ENCODE measurements at regions not wholly inside any gene's neighbourhood (a gene's known extent, or its start where the extent isn't known, plus 50 kb on each side); places are given as distances from the start of the nearest gene placed in this dataset.

- TF ChIP-seq, protein P1, sequence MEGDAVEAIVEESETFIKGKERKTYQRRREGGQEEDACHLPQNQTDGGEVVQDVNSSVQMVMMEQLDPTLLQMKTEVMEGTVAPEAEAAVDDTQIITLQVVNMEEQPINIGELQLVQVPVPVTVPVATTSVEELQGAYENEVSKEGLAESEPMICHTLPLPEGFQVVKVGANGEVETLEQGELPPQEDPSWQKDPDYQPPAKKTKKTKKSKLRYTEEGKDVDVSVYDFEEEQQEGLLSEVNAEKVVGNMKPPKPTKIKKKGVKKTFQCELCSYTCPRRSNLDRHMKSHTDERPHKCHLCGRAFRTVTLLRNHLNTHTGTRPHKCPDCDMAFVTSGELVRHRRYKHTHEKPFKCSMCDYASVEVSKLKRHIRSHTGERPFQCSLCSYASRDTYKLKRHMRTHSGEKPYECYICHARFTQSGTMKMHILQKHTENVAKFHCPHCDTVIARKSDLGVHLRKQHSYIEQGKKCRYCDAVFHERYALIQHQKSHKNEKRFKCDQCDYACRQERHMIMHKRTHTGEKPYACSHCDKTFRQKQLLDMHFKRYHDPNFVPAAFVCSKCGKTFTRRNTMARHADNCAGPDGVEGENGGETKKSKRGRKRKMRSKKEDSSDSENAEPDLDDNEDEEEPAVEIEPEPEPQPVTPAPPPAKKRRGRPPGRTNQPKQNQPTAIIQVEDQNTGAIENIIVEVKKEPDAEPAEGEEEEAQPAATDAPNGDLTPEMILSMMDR (IDR thresholded peaks at IDR 0.05) = no peak
- no peak for TF ChIP-seq EP300 (IDR thresholded peaks at IDR 0.05)
These were observed 80.2 kb downstream of the C6orf118 start for GRCh38 chr6:165229216-165229615.

All from tibial nerve (tissue), 4 donors.